MM.1S (cell line): ENCODE measurements at regions not wholly inside any gene's neighbourhood (a gene's known extent, or its start where the extent isn't known, plus 50 kb on each side); places are given as distances from the start of the nearest gene placed in this dataset.

Experiments used
- EZH2 ChIP-seq: fragments of 300-600 bp; sonication (generic); optimal IDR thresholded peaks from 2 replicates; pipeline ENCODE3; 2017; ENCODE audit warnings: low read depth, mild to moderate bottlenecking, antibody characterized with exemption, low read length, mixed read lengths
- TF ChIP-seq, protein P1 (sequence below): fragments of 300-600 bp; sonication (generic); IDR thresholded peaks from 2 replicates; pipeline ENCODE4 v1.5.1; 2016; ENCODE audit warnings: antibody characterized with exemption, low read length, mixed read lengths

DNA sequence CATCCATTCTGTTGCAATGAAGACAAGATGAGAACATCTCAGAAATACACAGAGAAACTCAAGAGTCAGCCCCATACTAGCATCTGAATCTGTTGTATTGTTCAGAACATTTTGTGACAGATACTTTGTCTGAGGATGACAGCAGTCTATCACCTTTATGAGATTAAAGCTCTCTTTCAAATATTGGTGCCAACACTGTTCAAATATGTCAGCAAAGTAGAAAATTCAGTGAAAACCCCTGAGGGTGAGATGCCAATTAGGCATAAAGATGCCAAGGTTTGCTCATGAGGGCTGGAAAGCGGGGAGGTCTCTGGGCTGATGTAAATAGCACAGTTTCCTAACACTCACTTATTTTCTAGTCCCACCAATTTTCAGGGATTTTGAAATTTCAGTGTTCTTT lies 1054.2 kb upstream of the CRIM1 start:
- TF ChIP-seq, protein P1, sequence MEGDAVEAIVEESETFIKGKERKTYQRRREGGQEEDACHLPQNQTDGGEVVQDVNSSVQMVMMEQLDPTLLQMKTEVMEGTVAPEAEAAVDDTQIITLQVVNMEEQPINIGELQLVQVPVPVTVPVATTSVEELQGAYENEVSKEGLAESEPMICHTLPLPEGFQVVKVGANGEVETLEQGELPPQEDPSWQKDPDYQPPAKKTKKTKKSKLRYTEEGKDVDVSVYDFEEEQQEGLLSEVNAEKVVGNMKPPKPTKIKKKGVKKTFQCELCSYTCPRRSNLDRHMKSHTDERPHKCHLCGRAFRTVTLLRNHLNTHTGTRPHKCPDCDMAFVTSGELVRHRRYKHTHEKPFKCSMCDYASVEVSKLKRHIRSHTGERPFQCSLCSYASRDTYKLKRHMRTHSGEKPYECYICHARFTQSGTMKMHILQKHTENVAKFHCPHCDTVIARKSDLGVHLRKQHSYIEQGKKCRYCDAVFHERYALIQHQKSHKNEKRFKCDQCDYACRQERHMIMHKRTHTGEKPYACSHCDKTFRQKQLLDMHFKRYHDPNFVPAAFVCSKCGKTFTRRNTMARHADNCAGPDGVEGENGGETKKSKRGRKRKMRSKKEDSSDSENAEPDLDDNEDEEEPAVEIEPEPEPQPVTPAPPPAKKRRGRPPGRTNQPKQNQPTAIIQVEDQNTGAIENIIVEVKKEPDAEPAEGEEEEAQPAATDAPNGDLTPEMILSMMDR = no peak
- no peak for TF ChIP-seq EZH2
